Liver (tissue), 8 donors: ENCODE measurements at regions not wholly inside any gene's neighbourhood (a gene's known extent, or its start where the extent isn't known, plus 50 kb on each side); places are given as distances from the start of the nearest gene placed in this dataset.

Source experiments
- DNase-seq: peaks from one replicate; pipeline ENCODE4 v3.0.0-alpha.2; 2017; ENCODE audit warnings: low spot score
- H3K27ac ChIP-seq, 2 donors: one replicate each; pipeline ENCODE4 v1.7.0; 2013; ENCODE audit warnings: inconsistent platforms in 2 of 2, low read length in 2 of 2, control low read depth in 1 of 2, low read depth in 1 of 2, mild to moderate bottlenecking in 1 of 2
- H3K27me3 ChIP-seq, 4 donors: one replicate each; pipeline versions ENCODE4 v1.6.1 to v1.7.0; 2013; ENCODE audit warnings: low read length in 3 of 4, inconsistent platforms in 1 of 4, mild to moderate bottlenecking in 1 of 4, moderate library complexity in 1 of 4; ENCODE audit not compliant: control insufficient read depth in 4 of 4, insufficient read depth in 4 of 4
- H3K36me3 ChIP-seq, 4 donors: one replicate each; pipeline versions ENCODE4 v1.6.1 to v1.7.0; 2013; ENCODE audit warnings: low read length in 3 of 4, mild to moderate bottlenecking in 3 of 4, low read depth in 1 of 4, moderate library complexity in 1 of 4; ENCODE audit not compliant: control insufficient read depth in 4 of 4, insufficient read depth in 3 of 4
- H3K4me1 ChIP-seq, 4 donors: one replicate each; pipeline versions ENCODE4 v1.6.1 to v1.7.0; 2013; ENCODE audit warnings: low read length in 3 of 4, mild to moderate bottlenecking in 3 of 4, moderate library complexity in 1 of 4; ENCODE audit not compliant: control insufficient read depth in 4 of 4, insufficient read depth in 4 of 4
- H3K4me3 ChIP-seq, 3 donors: one replicate each; pipeline versions ENCODE4 v1.6.1 to v1.7.0; 2013; ENCODE audit warnings: low read length in 3 of 3, control low read depth in 1 of 3, low read depth in 1 of 3, mild to moderate bottlenecking in 1 of 3
- H3K9ac ChIP-seq, 2 donors: one replicate each; pipeline ENCODE4 v1.7.0; 2013; ENCODE audit warnings: low read length in 2 of 2, mild to moderate bottlenecking in 2 of 2, moderate library complexity in 2 of 2, control low read depth in 1 of 2, low read depth in 1 of 2
- H3K9me3 ChIP-seq, 4 donors: one replicate each; pipeline versions ENCODE4 v1.6.1 to v1.7.0; 2013; ENCODE audit warnings: low read length in 3 of 4; ENCODE audit not compliant: control insufficient read depth in 4 of 4
- CTCF ChIP-seq: fragments of 150-350 bp; IDR thresholded peaks from 2 replicates; pipeline ENCODE4 v1.5.1; 2017; ENCODE audit warnings: improper control_type of control experiment, low read depth, low read length; ENCODE audit not compliant: missing input control
- EGR1 ChIP-seq, 2 donors: IDR thresholded peaks; 2 replicates each; pipeline ENCODE4 v1.6.1; 2016 to 2018; ENCODE audit warnings: antibody characterized with exemption in 2 of 2, low read depth in 2 of 2
- FOXA1 ChIP-seq: IDR thresholded peaks from 2 replicates; pipeline ENCODE4 v1.6.1; 2016; ENCODE audit warnings: antibody characterized with exemption
- FOXA2 ChIP-seq: IDR thresholded peaks from 2 replicates; pipeline ENCODE4 v1.6.1; 2016; ENCODE audit warnings: antibody characterized with exemption
- GABPA ChIP-seq, 2 donors: IDR thresholded peaks in 1 of 2; conservative IDR thresholded peaks in 1 of 2; 2 replicates each; pipeline ENCODE4 v1.6.1; 2016; ENCODE audit warnings: antibody characterized with exemption in 2 of 2, mild to moderate bottlenecking in 1 of 2, moderate library complexity in 1 of 2
- HNF4A ChIP-seq, 2 donors: conservative IDR thresholded peaks; 2 replicates each; pipeline ENCODE4 v1.6.1; 2016; ENCODE audit warnings: antibody characterized with exemption in 2 of 2, mild to moderate bottlenecking in 2 of 2
- HNF4G ChIP-seq: IDR thresholded peaks from 2 replicates; pipeline ENCODE4 v1.6.1; 2016; ENCODE audit warnings: antibody characterized with exemption
- JUND ChIP-seq, 2 donors: IDR thresholded peaks; 2 replicates each; pipeline ENCODE4 v1.6.1; 2016; ENCODE audit warnings: antibody characterized with exemption in 2 of 2
- NR2F2 ChIP-seq: IDR thresholded peaks from 2 replicates; pipeline ENCODE4 v1.6.1; 2016; ENCODE audit warnings: antibody characterized with exemption
- RAD21 ChIP-seq, 2 donors: IDR thresholded peaks; 2 replicates each; pipeline ENCODE4 v1.6.1; 2016; ENCODE audit warnings: antibody characterized with exemption in 2 of 2, mild to moderate bottlenecking in 2 of 2
- RXRA ChIP-seq, 2 donors: IDR thresholded peaks; 2 replicates each; pipeline ENCODE4 v1.6.1; 2017 to 2018; ENCODE audit warnings: antibody characterized with exemption in 2 of 2, mild to moderate bottlenecking in 1 of 2
- SP1 ChIP-seq: IDR thresholded peaks from 2 replicates; pipeline ENCODE4 v1.6.1; 2018; ENCODE audit warnings: antibody characterized with exemption, mild to moderate bottlenecking
- TAF1 ChIP-seq: conservative IDR thresholded peaks from 2 replicates; pipeline ENCODE4 v1.6.1; 2016; ENCODE audit warnings: antibody characterized with exemption, mild to moderate bottlenecking
- YY1 ChIP-seq: IDR thresholded peaks from 2 replicates; pipeline ENCODE4 v1.6.1; 2016; ENCODE audit warnings: antibody characterized with exemption, mild to moderate bottlenecking
- WGBS: extraction: QIAGEN DNeasy Blood & Tissue Kit; methylation state at CpG from one replicate; pipeline ENCODE4 v1.1.7; 2013; 5-methylcytosine and 5-hydroxymethylcytosine counted together
- TF ChIP-seq, protein P1 (sequence below): IDR thresholded peaks from 2 replicates; pipeline ENCODE4 v1.6.1; 2016; ENCODE audit warnings: antibody characterized with exemption
- TF ChIP-seq, protein P2 (sequence below): IDR thresholded peaks from 2 replicates; pipeline ENCODE4 v1.6.1; 2016; ENCODE audit warnings: antibody characterized with exemption
- TF ChIP-seq, protein P3 (sequence below): IDR thresholded peaks from 2 replicates; pipeline ENCODE4 v1.6.1; 2016; ENCODE audit warnings: antibody characterized with exemption
- donor health status: healthy.
- donor health status: healthy.
- donor health status: healthy.
- donor health status: healthy.
- donor health status: healthy.

- H3K27ac ChIP-seq = no peak overlapping the region
- no peak overlapping the region for H3K9ac ChIP-seq
- no peaks in the 10 kb centered on the region for H3K9me3 ChIP-seq
- no peaks in the 10 kb centered on the region for H3K4me1 ChIP-seq
- no peaks in the 10 kb centered on the region for H3K36me3 ChIP-seq
- H3K27me3 ChIP-seq = no peaks in the 10 kb centered on the region
- no peak overlapping the region for H3K4me3 ChIP-seq
- no peak for DNase-seq
- TF ChIP-seq FOXA2 (no peak), JUND (IDR thresholded peaks at IDR 0.05) (no peak), FOXA1 (no peak), HNF4A (conservative IDR thresholded peaks at IDR 0.05) (no peak), YY1 (no peak), RAD21 (IDR thresholded peaks at IDR 0.05) (no peak), CTCF (no peak), TAF1 (no peak), EGR1 (IDR thresholded peaks at IDR 0.05; ENCODE audit: low read depth in 2 of 2) (no peak)
- TF ChIP-seq, protein P1, sequence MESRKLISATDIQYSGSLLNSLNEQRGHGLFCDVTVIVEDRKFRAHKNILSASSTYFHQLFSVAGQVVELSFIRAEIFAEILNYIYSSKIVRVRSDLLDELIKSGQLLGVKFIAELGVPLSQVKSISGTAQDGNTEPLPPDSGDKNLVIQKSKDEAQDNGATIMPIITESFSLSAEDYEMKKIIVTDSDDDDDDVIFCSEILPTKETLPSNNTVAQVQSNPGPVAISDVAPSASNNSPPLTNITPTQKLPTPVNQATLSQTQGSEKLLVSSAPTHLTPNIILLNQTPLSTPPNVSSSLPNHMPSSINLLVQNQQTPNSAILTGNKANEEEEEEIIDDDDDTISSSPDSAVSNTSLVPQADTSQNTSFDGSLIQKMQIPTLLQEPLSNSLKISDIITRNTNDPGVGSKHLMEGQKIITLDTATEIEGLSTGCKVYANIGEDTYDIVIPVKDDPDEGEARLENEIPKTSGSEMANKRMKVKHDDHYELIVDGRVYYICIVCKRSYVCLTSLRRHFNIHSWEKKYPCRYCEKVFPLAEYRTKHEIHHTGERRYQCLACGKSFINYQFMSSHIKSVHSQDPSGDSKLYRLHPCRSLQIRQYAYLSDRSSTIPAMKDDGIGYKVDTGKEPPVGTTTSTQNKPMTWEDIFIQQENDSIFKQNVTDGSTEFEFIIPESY = no peak
These were observed 238.4 kb upstream of the VEPH1 start for GRCh38 chr3:157741607-157742006.

- Histone ChIP-seq H3K9ac (no peak overlapping the region), H3K4me1 (no peaks in the 10 kb centered on the region), H3K27ac (no peak overlapping the region), H3K9me3 (no peaks in the 10 kb centered on the region), H3K4me3 (no peak overlapping the region), H3K36me3 (no peaks in the 10 kb centered on the region), H3K27me3 (no peaks in the 10 kb centered on the region)
- TF ChIP-seq CTCF = no peak
- TF ChIP-seq YY1 = no peak
- TF ChIP-seq, protein P2, sequence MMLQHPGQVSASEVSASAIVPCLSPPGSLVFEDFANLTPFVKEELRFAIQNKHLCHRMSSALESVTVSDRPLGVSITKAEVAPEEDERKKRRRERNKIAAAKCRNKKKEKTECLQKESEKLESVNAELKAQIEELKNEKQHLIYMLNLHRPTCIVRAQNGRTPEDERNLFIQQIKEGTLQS = no peak
- TF ChIP-seq JUND (IDR thresholded peaks at IDR 0.05) = no peak
- no peak for TF ChIP-seq HNF4A (conservative IDR thresholded peaks at IDR 0.05)
- no peak for TF ChIP-seq FOXA2
- TF ChIP-seq RAD21 (IDR thresholded peaks at IDR 0.05) = no peak
- TF ChIP-seq GABPA (IDR thresholded peaks at IDR 0.05 in 1 of 2, conservative IDR thresholded peaks at IDR 0.05 in 1 of 2) = no peak
- TF ChIP-seq RXRA (IDR thresholded peaks at IDR 0.05) = no peak
- TF ChIP-seq SP1 = no peak
- TF ChIP-seq HNF4G = no peak
- TF ChIP-seq, protein P3, sequence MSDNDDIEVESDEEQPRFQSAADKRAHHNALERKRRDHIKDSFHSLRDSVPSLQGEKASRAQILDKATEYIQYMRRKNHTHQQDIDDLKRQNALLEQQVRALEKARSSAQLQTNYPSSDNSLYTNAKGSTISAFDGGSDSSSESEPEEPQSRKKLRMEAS = no peak
- TF ChIP-seq NR2F2 = no peak
- TF ChIP-seq FOXA1 = no peak
- TF ChIP-seq, protein P1 = no peak
- no peak for TF ChIP-seq TAF1
- WGBS = 78% methylated on average over 5 of the region's 5 CpGs
- no peak for DNase-seq
These were observed 235.2 kb upstream of the VEPH1 start for GRCh38 chr3:157738441-157738840.
